GM12892 (cell line): ENCODE measurements at regions not wholly inside any gene's neighbourhood (a gene's known extent, or its start where the extent isn't known, plus 50 kb on each side); places are given as distances from the start of the nearest gene placed in this dataset.

Experiments
- POLR2AphosphoS5 ChIP-seq: IDR thresholded peaks from 2 replicates; pipeline ENCODE4 v1.6.1; 2011; ENCODE audit warnings: low read depth, low read length, control low read depth
- TAF1 ChIP-seq: IDR thresholded peaks from 2 replicates; pipeline ENCODE4 v1.6.1; 2011; ENCODE audit warnings: low read depth, mild to moderate bottlenecking, control low read depth, low read length, borderline replicate concordance

GRCh38 chr22:48957987-48958321 lies 869.7 kb downstream of the BRD1 start:
- TF ChIP-seq POLR2AphosphoS5: no peak
- TF ChIP-seq TAF1: no peak
